Naive thymus-derived CD4-positive, alpha-beta T cell (primary cell): ENCODE measurements at regions not wholly inside any gene's neighbourhood (a gene's known extent, or its start where the extent isn't known, plus 50 kb on each side); places are given as distances from the start of the nearest gene placed in this dataset.

Experiments
- ATAC-seq: fragments of 150-1000 bp; cut with Tn5 transposase; 2 replicates; pipeline ENCODE4 v1.10.0; 2021; ENCODE audit warnings: mild to moderate bottlenecking, moderate library complexity
- CTCF ChIA-PET: fragments of 350-600 bp; sonication (Branson Sonifier 250); formaldehyde crosslinking; loops from one replicate; lab custom pipeline; 2021; ENCODE audit warnings: antibody characterized with exemption; lab: Charles Lee
- POLR2A ChIA-PET: fragments of 350-600 bp; sonication (Branson Sonifier 250); formaldehyde crosslinking; loops from one replicate; lab custom pipeline; 2021; ENCODE audit warnings: antibody characterized with exemption, inconsistent platforms; lab: Charles Lee
- DNase-seq, 9 donors: peaks; one replicate each; pipeline versions ENCODE4 v3.0.0 to v3.0.0-alpha.2; 2020 to 2022; ENCODE audit warnings: mixed read lengths in 1 of 9
- H3K27ac ChIP-seq: one replicate; pipeline ENCODE4 v1.7.0; 2013; ENCODE audit warnings: mild to moderate bottlenecking, low read depth, low read length, moderate library complexity
- H3K27me3 ChIP-seq, 2 donors: one replicate each; pipeline ENCODE4 v1.7.0; 2013; ENCODE audit warnings: low read length in 2 of 2, mild to moderate bottlenecking in 2 of 2, moderate library complexity in 2 of 2; ENCODE audit not compliant: control insufficient read depth in 2 of 2, insufficient read depth in 2 of 2
- H3K36me3 ChIP-seq, 3 experiments: 1 replicate in 2 of 3; 2 replicates in 1 of 3; pipeline ENCODE4 v1.7.0; 2013; ENCODE audit warnings: low read length in 3 of 3, mild to moderate bottlenecking in 3 of 3, moderate library complexity in 1 of 3; ENCODE audit not compliant: insufficient read depth in 3 of 3, control insufficient read depth in 2 of 3
- H3K4me1 ChIP-seq, 2 donors: one replicate each; pipeline ENCODE4 v1.7.0; 2013; ENCODE audit warnings: low read length in 2 of 2, mild to moderate bottlenecking in 2 of 2, moderate library complexity in 1 of 2; ENCODE audit not compliant: control insufficient read depth in 2 of 2, insufficient read depth in 2 of 2
- H3K4me3 ChIP-seq: 2 replicates; pipeline ENCODE4 v1.7.0; 2013; ENCODE audit warnings: mild to moderate bottlenecking, low read length
- H3K9me3 ChIP-seq, 3 experiments: 1 replicate in 2 of 3; 2 replicates in 1 of 3; pipeline ENCODE4 v1.7.0; 2013; ENCODE audit warnings: low read length in 3 of 3; ENCODE audit not compliant: control insufficient read depth in 2 of 3
- H3K27ac Mint-ChIP-seq, 9 donors: one replicate each; pipeline ENCODE4 v1.8.0; 2020 to 2022; ENCODE audit warnings: mixed read lengths in 9 of 9, mild to moderate bottlenecking in 8 of 9, moderate library complexity in 5 of 9, inconsistent platforms in 2 of 9
- H3K27me3 Mint-ChIP-seq, 5 donors: one replicate each; pipeline ENCODE4 v1.8.0; 2021 to 2022; ENCODE audit warnings: mixed read lengths in 5 of 5, mild to moderate bottlenecking in 1 of 5
- H3K36me3 Mint-ChIP-seq, 5 donors: one replicate each; pipeline ENCODE4 v1.8.0; 2020 to 2022; ENCODE audit warnings: mixed read lengths in 5 of 5, mild to moderate bottlenecking in 3 of 5, inconsistent platforms in 1 of 5
- H3K4me1 Mint-ChIP-seq, 7 donors: one replicate each; pipeline ENCODE4 v1.8.0; 2020 to 2022; ENCODE audit warnings: mixed read lengths in 7 of 7, mild to moderate bottlenecking in 3 of 7, inconsistent platforms in 1 of 7
- H3K4me3 Mint-ChIP-seq, 10 donors: one replicate each; pipeline ENCODE4 v1.8.0; 2020 to 2022; ENCODE audit warnings: mild to moderate bottlenecking in 10 of 10, mixed read lengths in 10 of 10, moderate library complexity in 6 of 10, inconsistent platforms in 2 of 10
- H3K9me3 Mint-ChIP-seq, 11 donors: one replicate each; pipeline ENCODE4 v1.8.0; 2020 to 2022; ENCODE audit warnings: mixed read lengths in 11 of 11, mild to moderate bottlenecking in 4 of 11, inconsistent platforms in 1 of 11, moderate library complexity in 1 of 11
- intact Hi-C, 2 donors: fragments of 100-400 bp; cut with micrococcal nuclease; formaldehyde crosslinking; loops; one replicate each; pipeline ENCODE4 v1.15.1; 2023

GRCh38 chr12:115761784-115762183 lies 515.7 kb downstream of the MED13L start:
- Mint-ChIP-seq H3K9me3 (peaks cover 2 to 17% (median 4%) of the 10 kb centered on the region in 11 donors), H3K4me1 (no peaks in the 10 kb centered on the region), H3K36me3 (no peaks in the 10 kb centered on the region), H3K27me3 (peaks cover 0 to 32% (median 12%) of the 10 kb centered on the region in 5 donors), H3K4me3 (no peak overlapping the region), H3K27ac (no peak overlapping the region)
- Histone ChIP-seq H3K4me1 (no peaks in the 10 kb centered on the region), H3K9me3 (no peaks in the 10 kb centered on the region), H3K4me3 (no peak overlapping the region), H3K27ac (no peak overlapping the region), H3K36me3 (no peaks in the 10 kb centered on the region), H3K27me3 (no peaks in the 10 kb centered on the region)
- no peak for ATAC-seq
- intact Hi-C loops: no loop called here
- ChIA-PET POLR2A (no interaction called here), CTCF (no interaction called here)
- DNase-seq: no peak

DNA sequence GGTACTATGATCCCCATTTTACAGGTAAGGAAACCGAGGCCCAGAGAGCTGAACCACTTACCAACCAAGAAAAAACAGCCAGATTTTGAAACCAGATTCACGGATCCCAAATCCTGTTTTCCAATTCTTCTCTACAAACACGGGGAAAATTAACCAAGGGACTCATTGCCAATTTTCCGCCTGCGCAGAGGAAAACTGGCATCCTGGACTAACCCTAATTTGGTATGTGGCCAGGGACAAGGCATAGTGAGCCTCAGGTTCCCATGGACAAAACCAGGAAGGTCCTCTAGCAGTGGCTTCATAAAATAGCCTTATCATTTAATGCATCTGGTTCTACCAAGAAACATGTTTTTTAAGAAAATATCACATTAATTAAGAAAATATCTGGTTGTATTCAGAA lies 517.3 kb downstream of the MED13L start:
- intact Hi-C loops: no loop called here
- no peaks in the 10 kb centered on the region for H3K36me3 ChIP-seq
- ChIA-PET CTCF (no interaction called here), POLR2A (no interaction called here)
- H3K27me3 ChIP-seq: no peaks in the 10 kb centered on the region
- no peak overlapping the region for H3K27ac Mint-ChIP-seq
- no peaks in the 10 kb centered on the region for H3K4me1 Mint-ChIP-seq
- H3K27ac ChIP-seq: no peak overlapping the region
- peaks cover 3 to 34% (median 14%) of the 10 kb centered on the region in 5 donors for H3K27me3 Mint-ChIP-seq
- peaks cover 0 to 10% (median 3%) of the 10 kb centered on the region in 11 donors for H3K9me3 Mint-ChIP-seq
- no peak overlapping the region for H3K4me3 Mint-ChIP-seq
- no peak for DNase-seq
- no peak for ATAC-seq
- H3K9me3 ChIP-seq: no peaks in the 10 kb centered on the region
- no peaks in the 10 kb centered on the region for H3K4me1 ChIP-seq
- H3K4me3 ChIP-seq: no peak overlapping the region
- no peaks in the 10 kb centered on the region for H3K36me3 Mint-ChIP-seq

DNA sequence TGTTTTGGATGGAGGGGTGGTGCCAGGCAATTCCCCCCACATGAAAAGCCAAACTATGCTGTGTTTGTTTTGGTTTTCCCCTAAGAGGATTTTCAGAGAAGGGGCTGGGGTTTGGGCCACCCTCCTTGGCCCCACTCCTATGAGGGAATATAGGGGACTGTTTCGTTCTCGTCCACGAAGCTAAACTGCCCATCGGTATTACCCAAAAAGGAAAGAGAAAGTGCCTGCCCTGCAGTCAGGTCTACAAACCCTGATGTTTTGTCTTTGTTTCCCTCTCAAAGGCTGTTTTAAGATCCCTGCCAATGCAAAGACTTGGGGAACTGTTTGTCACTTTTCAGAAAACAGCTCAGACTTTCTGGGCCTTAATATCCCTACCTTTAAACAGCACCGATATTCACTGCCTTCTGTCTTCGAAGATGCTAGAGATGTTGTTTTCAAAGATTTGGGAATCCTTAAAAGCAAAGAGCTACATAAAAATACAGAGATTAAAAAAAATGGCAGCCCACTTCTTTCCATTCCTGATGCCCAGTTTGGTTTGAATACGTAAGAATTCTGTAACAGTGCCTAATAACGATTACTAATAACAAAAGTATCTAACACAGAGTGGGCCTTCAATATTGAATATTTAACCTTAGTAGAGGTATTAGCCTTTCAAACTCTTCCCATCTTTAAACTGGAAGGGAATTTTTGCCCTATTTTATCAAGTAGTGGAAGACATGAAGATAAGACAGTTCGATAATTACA lies 518.4 kb downstream of the MED13L start:
- Histone ChIP-seq H3K27ac (no peak overlapping the region), H3K36me3 (no peaks in the 10 kb centered on the region), H3K4me3 (no peak overlapping the region), H3K4me1 (no peaks in the 10 kb centered on the region), H3K9me3 (no peaks in the 10 kb centered on the region), H3K27me3 (no peaks in the 10 kb centered on the region)
- Mint-ChIP-seq H3K4me1 (no peaks in the 10 kb centered on the region), H3K27me3 (peaks cover 8 to 32% (median 16%) of the 10 kb centered on the region in 5 donors), H3K4me3 (no peak overlapping the region), H3K36me3 (no peaks in the 10 kb centered on the region), H3K9me3 (peaks cover 0 to 4% (median 0%) of the 10 kb centered on the region in 11 donors), H3K27ac (no peak overlapping the region)
- CTCF ChIA-PET: no interaction called here
- no peak for DNase-seq
- ATAC-seq: no peak
- intact Hi-C loops: no loop called here
- POLR2A ChIA-PET: no interaction called here

GRCh38 chr12:115758183-115758582 lies 519.3 kb downstream of the MED13L start:
- no peaks in the 10 kb centered on the region for H3K9me3 ChIP-seq
- no peak overlapping the region for H3K4me3 Mint-ChIP-seq
- peaks cover 8 to 32% (median 16%) of the 10 kb centered on the region in 5 donors for H3K27me3 Mint-ChIP-seq
- H3K36me3 Mint-ChIP-seq: no peaks in the 10 kb centered on the region
- ATAC-seq: no peak
- peaks cover 0 to 4% (median 0%) of the 10 kb centered on the region in 11 donors for H3K9me3 Mint-ChIP-seq
- no peak overlapping the region for H3K4me3 ChIP-seq
- no peak for DNase-seq
- ChIA-PET POLR2A (no interaction called here), CTCF (no interaction called here)
- no peaks in the 10 kb centered on the region for H3K27me3 ChIP-seq
- H3K27ac Mint-ChIP-seq: no peak overlapping the region
- no peaks in the 10 kb centered on the region for H3K36me3 ChIP-seq
- H3K27ac ChIP-seq: no peak overlapping the region
- H3K4me1 Mint-ChIP-seq: no peaks in the 10 kb centered on the region
- no peaks in the 10 kb centered on the region for H3K4me1 ChIP-seq
- intact Hi-C loops: no loop called here

- no peaks in the 10 kb centered on the region for H3K4me1 Mint-ChIP-seq
- H3K27ac Mint-ChIP-seq: no peak overlapping the region
- Histone ChIP-seq H3K4me3 (no peak overlapping the region), H3K27ac (no peak overlapping the region), H3K4me1 (no peaks in the 10 kb centered on the region), H3K27me3 (no peaks in the 10 kb centered on the region), H3K36me3 (no peaks in the 10 kb centered on the region), H3K9me3 (no peaks in the 10 kb centered on the region)
- CTCF ChIA-PET: no interaction called here
- no peak overlapping the region for H3K4me3 Mint-ChIP-seq
- POLR2A ChIA-PET: no interaction called here
- peaks cover 0 to 2% (median 0%) of the 10 kb centered on the region in 11 donors for H3K9me3 Mint-ChIP-seq
- no peak for ATAC-seq
- no peaks in the 10 kb centered on the region for H3K36me3 Mint-ChIP-seq
- H3K27me3 Mint-ChIP-seq: peaks cover 8 to 31% (median 17%) of the 10 kb centered on the region in 5 donors
- intact Hi-C loops: no loop called here
- DNase-seq: no peak
Observed at GRCh38 chr12:115756804-115757203, 520.7 kb downstream of the MED13L start.

DNA sequence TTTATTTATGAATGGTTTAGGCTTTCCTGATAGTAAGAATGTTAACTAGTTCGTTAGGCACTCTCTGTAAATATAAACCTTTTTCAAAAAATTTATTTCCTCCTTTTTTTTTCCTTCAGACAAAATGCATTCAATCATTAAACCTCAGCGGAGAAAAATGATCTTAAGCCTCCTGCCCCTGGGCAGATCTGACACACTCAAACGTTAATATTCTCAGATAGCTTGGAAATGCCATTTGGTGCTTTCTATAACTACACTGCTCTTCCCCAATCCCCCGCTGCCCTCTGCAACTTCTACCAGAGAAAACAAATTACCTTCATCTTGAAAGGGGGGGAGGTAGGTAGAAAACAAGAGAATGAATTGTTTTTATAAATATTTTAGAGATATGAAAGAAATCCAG lies 521.2 kb downstream of the MED13L start:
- H3K4me1 Mint-ChIP-seq: no peaks in the 10 kb centered on the region
- ChIA-PET CTCF (no interaction called here), POLR2A (no interaction called here)
- no peak overlapping the region for H3K4me3 Mint-ChIP-seq
- intact Hi-C loops: no loop called here
- no peak overlapping the region for H3K4me3 ChIP-seq
- peaks cover 0 to 2% (median 0%) of the 10 kb centered on the region in 11 donors for H3K9me3 Mint-ChIP-seq
- no peaks in the 10 kb centered on the region for H3K4me1 ChIP-seq
- ATAC-seq (no peak), DNase-seq (no peak)
- peaks cover 8 to 31% (median 17%) of the 10 kb centered on the region in 5 donors for H3K27me3 Mint-ChIP-seq
- H3K9me3 ChIP-seq: no peaks in the 10 kb centered on the region
- no peak overlapping the region for H3K27ac ChIP-seq
- H3K36me3 Mint-ChIP-seq: no peaks in the 10 kb centered on the region
- H3K36me3 ChIP-seq: no peaks in the 10 kb centered on the region
- H3K27ac Mint-ChIP-seq: no peak overlapping the region
- H3K27me3 ChIP-seq: no peaks in the 10 kb centered on the region

DNA sequence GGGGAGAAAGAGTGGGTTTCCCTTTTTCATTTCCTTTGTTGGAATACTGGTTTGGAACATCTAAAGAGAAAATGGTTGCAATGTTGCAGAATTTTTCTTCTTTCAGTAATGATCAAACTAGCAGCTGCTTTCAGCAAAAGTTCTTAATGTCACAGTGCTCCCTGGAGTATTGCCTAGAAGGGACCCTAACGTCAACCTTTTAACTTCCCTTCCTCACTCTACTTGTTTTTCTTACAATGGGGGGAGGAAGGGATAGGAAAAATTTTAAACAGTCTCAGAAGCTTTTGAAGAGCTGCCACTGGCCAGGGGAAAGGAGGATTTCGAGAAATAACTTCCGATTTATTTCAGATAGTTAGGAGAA lies 521.8 kb downstream of the MED13L start:
- H3K27ac ChIP-seq: no peak overlapping the region
- H3K27me3 Mint-ChIP-seq: peaks cover 8 to 31% (median 17%) of the 10 kb centered on the region in 5 donors
- no peak overlapping the region for H3K4me3 ChIP-seq
- intact Hi-C loops: no loop called here
- H3K9me3 ChIP-seq: no peaks in the 10 kb centered on the region
- ATAC-seq (no peak), DNase-seq (no peak)
- H3K9me3 Mint-ChIP-seq: peaks cover 0 to 2% (median 0%) of the 10 kb centered on the region in 11 donors
- H3K4me1 ChIP-seq: no peaks in the 10 kb centered on the region
- no peak overlapping the region for H3K4me3 Mint-ChIP-seq
- H3K27ac Mint-ChIP-seq: no peak overlapping the region
- CTCF ChIA-PET: no interaction called here
- H3K36me3 ChIP-seq: no peaks in the 10 kb centered on the region
- H3K4me1 Mint-ChIP-seq: no peaks in the 10 kb centered on the region
- H3K27me3 ChIP-seq: no peaks in the 10 kb centered on the region
- POLR2A ChIA-PET: no interaction called here
- no peaks in the 10 kb centered on the region for H3K36me3 Mint-ChIP-seq
